ENCODE measurements at regions not wholly inside any gene's neighbourhood (a gene's known extent, or its start where the extent isn't known, plus 50 kb on each side); places are given as distances from the start of the nearest gene placed in this dataset.

GRCh38 chr19:30647891-30648720 lies 275.9 kb downstream of the ZNF536 start:
- CTCF ChIA-PET = interaction anchor here (0.5 to 9.0 kb wide), 9 partner anchors 15 to 992 kb away, joined by 3 to 71 read pairs (median 4); no protein-coding TSS in a partner anchor

GRCh38 chr19:30646806-30647205 lies 274.6 kb downstream of the ZNF536 start:
- H3K4me3 Mint-ChIP-seq (ENCODE audit: unreplicated experiment) = no peak overlapping the region
- no peaks in the 10 kb centered on the region for H3K36me3 Mint-ChIP-seq (ENCODE audit: insufficient read depth, unreplicated experiment)
- H3K27me3 Mint-ChIP-seq (ENCODE audit: insufficient read depth, unreplicated experiment) = no peaks in the 10 kb centered on the region
- H3K9me3 Mint-ChIP-seq (ENCODE audit: unreplicated experiment) = peaks cover 24% of the 10 kb centered on the region
- no peaks in the 10 kb centered on the region for H3K4me1 Mint-ChIP-seq (ENCODE audit: insufficient read depth, unreplicated experiment)
- intact Hi-C loops (cut with micrococcal nuclease) = no loop called here
- no peak for TF ChIP-seq CTCF (IDR thresholded peaks at IDR 0.05; ENCODE audit: unreplicated experiment)
- H3K27ac Mint-ChIP-seq (ENCODE audit: low read depth, unreplicated experiment) = no peak overlapping the region
- no peak for DNase-seq (ENCODE audit: unreplicated experiment)
- POLR2A ChIA-PET = no interaction called here
- BruUV-seq (replicated peaks) = no TSS peak
- CTCF ChIA-PET = interaction anchor here (0.6 to 1.9 kb wide), 3 partner anchors 20 to 768 kb away, joined by 3 to 4 read pairs (median 3); no protein-coding TSS in a partner anchor

More at GRCh38 chr19:30647891-30648720, 275.9 kb downstream of the ZNF536 start:
- H3K27ac Mint-ChIP-seq (ENCODE audit: low read depth, unreplicated experiment) = no peak overlapping the region
- DNase-seq (ENCODE audit: unreplicated experiment) = no peak
- no peaks in the 10 kb centered on the region for H3K27me3 Mint-ChIP-seq (ENCODE audit: insufficient read depth, unreplicated experiment)
- no TSS peak for BruUV-seq (replicated peaks)
- H3K9me3 Mint-ChIP-seq (ENCODE audit: unreplicated experiment) = peaks cover 18% of the 10 kb centered on the region
- no peak overlapping the region for H3K4me3 Mint-ChIP-seq (ENCODE audit: unreplicated experiment)
- no peaks in the 10 kb centered on the region for H3K4me1 Mint-ChIP-seq (ENCODE audit: insufficient read depth, unreplicated experiment)
- H3K36me3 Mint-ChIP-seq (ENCODE audit: insufficient read depth, unreplicated experiment) = no peaks in the 10 kb centered on the region
- no peak for TF ChIP-seq CTCF (IDR thresholded peaks at IDR 0.05; ENCODE audit: unreplicated experiment)
- POLR2A ChIA-PET = no interaction called here
- intact Hi-C loops (cut with micrococcal nuclease) = no loop called here

- intact Hi-C loops (cut with micrococcal nuclease) = no loop called here
- DNase-seq (ENCODE audit: unreplicated experiment) = no peak
- BruUV-seq (replicated peaks) = no TSS peak
- no peaks in the 10 kb centered on the region for H3K4me1 Mint-ChIP-seq (ENCODE audit: insufficient read depth, unreplicated experiment)
- no peak for TF ChIP-seq CTCF (IDR thresholded peaks at IDR 0.05; ENCODE audit: unreplicated experiment)
- no peak overlapping the region for H3K4me3 Mint-ChIP-seq (ENCODE audit: unreplicated experiment)
- POLR2A ChIA-PET = no interaction called here
- no peak overlapping the region for H3K27ac Mint-ChIP-seq (ENCODE audit: low read depth, unreplicated experiment)
- CTCF ChIA-PET = interaction anchor here (0.5 to 1.9 kb wide), 4 partner anchors 23 to 768 kb away, joined by 3 to 6 read pairs (median 4); no protein-coding TSS in a partner anchor
- H3K9me3 Mint-ChIP-seq (ENCODE audit: unreplicated experiment) = peaks cover 24% of the 10 kb centered on the region
- H3K27me3 Mint-ChIP-seq (ENCODE audit: insufficient read depth, unreplicated experiment) = no peaks in the 10 kb centered on the region
- H3K36me3 Mint-ChIP-seq (ENCODE audit: insufficient read depth, unreplicated experiment) = no peaks in the 10 kb centered on the region
Observed at GRCh38 chr19:30645946-30646577, 273.9 kb downstream of the ZNF536 start.

- peaks cover 6% of the 10 kb centered on the region for H3K36me3 Mint-ChIP-seq (ENCODE audit: insufficient read depth, unreplicated experiment)
- POLR2A ChIA-PET = interaction anchor here (0.6 kb wide), 1 partner anchor 1889 kb away, joined by 3 read pairs; no protein-coding TSS in a partner anchor
- CTCF ChIA-PET = interaction anchor here (0.9 to 3.1 kb wide), 2 partner anchors 8 to 10 kb away, joined by 4 to 15 read pairs; no protein-coding TSS in a partner anchor
Observed at GRCh38 chr19:30640252-30640965, 268.2 kb downstream of the ZNF536 start.

More at GRCh38 chr19:30640252-30640965, 268.2 kb downstream of the ZNF536 start:
- no peak for DNase-seq (ENCODE audit: unreplicated experiment)
- H3K27ac Mint-ChIP-seq (ENCODE audit: low read depth, unreplicated experiment) = no peak overlapping the region
- H3K4me1 Mint-ChIP-seq (ENCODE audit: insufficient read depth, unreplicated experiment) = no peaks in the 10 kb centered on the region
- no TSS peak for BruUV-seq (replicated peaks)
- peaks cover 27% of the 10 kb centered on the region for H3K9me3 Mint-ChIP-seq (ENCODE audit: unreplicated experiment)
- H3K27me3 Mint-ChIP-seq (ENCODE audit: insufficient read depth, unreplicated experiment) = no peaks in the 10 kb centered on the region
- no peak for TF ChIP-seq CTCF (IDR thresholded peaks at IDR 0.05; ENCODE audit: unreplicated experiment)
- intact Hi-C loops (cut with micrococcal nuclease) = no loop called here
- no peak overlapping the region for H3K4me3 Mint-ChIP-seq (ENCODE audit: unreplicated experiment)
